ENCODE measurements at regions not wholly inside any gene's neighbourhood (a gene's known extent, or its start where the extent isn't known, plus 50 kb on each side); places are given as distances from the start of the nearest gene placed in this dataset.

- TF ChIP-seq CTCF (conservative IDR thresholded peaks at IDR 0.05) (no peak), EZH2 (IDR thresholded peaks at IDR 0.05; ENCODE audit: low read depth) (no peak)
Observed at GRCh38 chr5:10144040-10144439, 105.6 kb downstream of the ATPSCKMT start.
